HepG2 (cell line): ENCODE measurements at regions not wholly inside any gene's neighbourhood (a gene's known extent, or its start where the extent isn't known, plus 50 kb on each side); places are given as distances from the start of the nearest gene placed in this dataset.
"Not testable (repeated sequence)": the region's sequence is repeated elsewhere in the genome, so short reads cannot be mapped to it uniquely, and the experiment has no call there.

Experiments
- ATAC-seq: fragments of 200-7000 bp; cut with Tn5 transposase; 3 replicates; pipeline ENCODE4 v1.9.1; 2020; ENCODE audit warnings: mild to moderate bottlenecking, moderate library complexity
- BruUV-seq: library from RNA; stranded (reverse); fragments of 400-500 nt; replicated peaks from 2 replicates; lab custom pipeline; 2021; lab: Mats Ljungman, UMichigan
- CTCF ChIA-PET: fragments of 300-600 bp; formaldehyde crosslinking; extraction: SDS; loops from one replicate; lab custom pipeline; 2021; ENCODE audit warnings: low total read pairs, inconsistent platforms, low intra/inter-chr PET ratio; lab: Yijun Ruan, JAX
- POLR2A ChIA-PET: fragments of 350-600 bp; sonication (Branson Sonifier 250); formaldehyde crosslinking; loops from one replicate; lab custom pipeline; 2020; ENCODE audit warnings: antibody characterized with exemption, inconsistent platforms; lab: Yijun Ruan, JAX
- DNase-seq: peaks from one replicate; pipeline ENCODE4 v3.0.0-alpha.2; 2015; ENCODE audit warnings: low spot score
- FAIRE-seq: peaks from 3 replicates; lab custom pipeline; 2011; peaks lifted over from hg19 to GRCh38; lab: Jason Lieb, UNC
- H2AFZ ChIP-seq: one replicate; pipeline ENCODE4 v1.6.1; 2011; ENCODE audit warnings: low read length, inconsistent platforms
- H3K27ac ChIP-seq: fragments of 300-600 bp; 3 replicates; pipeline ENCODE4 v1.8.0; 2011; ENCODE audit warnings: mixed run types, mild to moderate bottlenecking, mixed read lengths, low read length, inconsistent platforms; ENCODE audit not compliant: insufficient read depth; ENCODE audit errors: extremely low read length
- H3K27me3 ChIP-seq, 2 experiments: fragments of 200-600 bp in 1 of 2; 2 replicates in 1 of 2; 3 replicates in 1 of 2; pipeline versions ENCODE4 v1.6.0 to v1.8.0; 2011; ENCODE audit warnings: low read length in 2 of 2, mild to moderate bottlenecking in 2 of 2, moderate library complexity in 2 of 2, inconsistent platforms in 1 of 2; ENCODE audit not compliant: insufficient read depth in 2 of 2, control insufficient read depth in 1 of 2
- H3K36me3 ChIP-seq, 2 experiments: fragments of 200-600 bp in 1 of 2; replicated peaks in 1 of 2; 2 replicates in 1 of 2; 3 replicates in 1 of 2; pipeline versions ENCODE4 v1.5.1 to v1.8.0; 2011; ENCODE audit warnings: low read length in 2 of 2, inconsistent platforms in 1 of 2; ENCODE audit not compliant: insufficient read depth in 2 of 2, control insufficient read depth in 1 of 2
- H3K4me1 ChIP-seq: 2 replicates; pipeline ENCODE4 v1.5.1; 2012; ENCODE audit warnings: low read length, inconsistent platforms; ENCODE audit not compliant: insufficient read depth
- H3K4me2 ChIP-seq: 2 replicates; pipeline ENCODE4 v1.6.0; 2011; ENCODE audit warnings: low read depth, low read length, inconsistent platforms
- H3K4me3 ChIP-seq, 3 experiments: fragments of 200-600 bp in 1 of 3; sonication (generic), shearing (Covaris generic) in 1 of 3; replicated peaks in 1 of 3; 2 replicates each; pipeline ENCODE4 v1.5.1; 2011 to 2016; ENCODE audit warnings: low read length in 3 of 3, inconsistent platforms in 2 of 3, low read depth in 2 of 3, mild to moderate bottlenecking in 2 of 3, control low read depth in 1 of 3, mixed read lengths in 1 of 3; ENCODE audit not compliant: insufficient read depth in 1 of 3
- H3K79me2 ChIP-seq: one replicate; pipeline ENCODE4 v1.6.1; 2011; ENCODE audit warnings: low read length, inconsistent platforms; ENCODE audit not compliant: insufficient read depth
- H3K9ac ChIP-seq: 2 replicates; pipeline ENCODE4 v1.6.0; 2011; ENCODE audit warnings: mild to moderate bottlenecking, low read depth, low read length, inconsistent platforms; ENCODE audit not compliant: insufficient read depth
- H3K9me3 ChIP-seq: 2 replicates; pipeline ENCODE4 v1.5.1; 2012; ENCODE audit warnings: mild to moderate bottlenecking, low read length
- H4K20me1 ChIP-seq: 2 replicates; pipeline ENCODE4 v1.6.0; 2011; ENCODE audit warnings: inconsistent platforms, mild to moderate bottlenecking, low read length, moderate library complexity; ENCODE audit not compliant: insufficient read depth
- AGO2 ChIP-seq: fragments of 200-400 bp; formaldehyde crosslinking; optimal IDR thresholded peaks from 2 replicates; pipeline ENCODE3; 2017; ENCODE audit warnings: mild to moderate bottlenecking, low read depth, low read length, moderate library complexity
- ESRRA ChIP-seq: sonication (generic); formaldehyde crosslinking; IDR thresholded peaks from 2 replicates; pipeline ENCODE4 v1.5.1; 2020; ENCODE audit warnings: mild to moderate bottlenecking, low read depth, missing genetic modification reagents
- IRF1 ChIP-seq: sonication (generic); formaldehyde crosslinking; IDR thresholded peaks from 2 replicates; pipeline ENCODE4 v1.4.0; 2020; ENCODE audit warnings: low read depth, mild to moderate bottlenecking, missing genetic modification reagents
- MXD4 ChIP-seq: IDR thresholded peaks from 2 replicates; pipeline ENCODE4 v1.6.1; 2016; ENCODE audit warnings: mild to moderate bottlenecking, missing biosample characterization, missing genetic modification reagents
- REST ChIP-seq, 2 experiments: IDR thresholded peaks; 2 replicates each; pipeline ENCODE4 v1.6.1; 2011 to 2012; ENCODE audit warnings: low read length in 2 of 2, borderline replicate concordance in 1 of 2, low read depth in 1 of 2, mild to moderate bottlenecking in 1 of 2, moderate library complexity in 1 of 2
- SNAPC4 ChIP-seq: sonication (generic); formaldehyde crosslinking; IDR thresholded peaks from 2 replicates; pipeline ENCODE4 v1.4.0; 2020; ENCODE audit warnings: mild to moderate bottlenecking, missing genetic modification reagents
- XRCC5 ChIP-seq: fragments of 200-400 bp; formaldehyde crosslinking; optimal IDR thresholded peaks from 2 replicates; pipeline ENCODE3; 2017; ENCODE audit warnings: mild to moderate bottlenecking, low read length
- WGBS: methylation state at CpG from one replicate; pipeline ENCODE4 v1.1.6; 2017; ENCODE audit warnings: low lambda C conversion rate; 5-methylcytosine and 5-hydroxymethylcytosine counted together
- in situ Hi-C: cut with HindIII; loops from 2 replicates; pipeline ENCODE4 v1.10.0; 2017; ENCODE audit warnings: low pct_unique_long_range_greater_than_20kb; ENCODE audit not compliant: extremely low pct_ligation_motif_present
- intact Hi-C: fragments of 100-400 bp; cut with micrococcal nuclease; formaldehyde crosslinking; loops from one replicate; pipeline ENCODE4 v1.10.0; 2022; ENCODE audit not compliant: unreplicated experiment

- H3K4me1 ChIP-seq = peaks cover 4% of the 10 kb centered on the region; the same call in 1 of the 2 replicates
- POLR2A ChIA-PET = no interaction called here
- H3K27ac ChIP-seq = no peak overlapping the region
- H3K36me3 ChIP-seq = no peaks in the 10 kb centered on the region
- no peaks in the 10 kb centered on the region for H3K27me3 ChIP-seq
- CTCF ChIA-PET = no interaction called here
- WGBS = 87% methylated on average over 4 of the region's 4 CpGs
- no peaks in the 10 kb centered on the region for H4K20me1 ChIP-seq
- intact Hi-C loops (no loop called here), in situ Hi-C loops (no loop called here)
- FAIRE-seq = no peak
- no peak for ATAC-seq
- H2AFZ ChIP-seq = no peak overlapping the region
- no peak overlapping the region for H3K4me3 ChIP-seq
- peaks cover 6% of the 10 kb centered on the region; the same call in 1 of the 2 replicates for H3K9me3 ChIP-seq
- no peak for DNase-seq
- TF ChIP-seq MXD4 (CRISPR knock-in tag) (no peak), XRCC5 (no peak), IRF1 (CRISPR knock-in tag) (no peak), REST (IDR thresholded peaks at IDR 0.05; ENCODE audit: borderline replicate concordance in 1 of 2, low read depth in 1 of 2, low read length in 2 of 2) (no peak), AGO2 (no peak), SNAPC4 (CRISPR knock-in tag) (no peak), ESRRA (no peak)
- H3K9ac ChIP-seq = no peak overlapping the region
- H3K4me2 ChIP-seq = no peak overlapping the region
- no peaks in the 10 kb centered on the region for H3K79me2 ChIP-seq
- no TSS peak for BruUV-seq
Observed at GRCh38 chr2:138312061-138312460, 189.5 kb upstream of the SPOPL start.

- H3K9ac ChIP-seq, H3K4me1 ChIP-seq, BruUV-seq, H3K4me2 ChIP-seq, FAIRE-seq, H3K36me3 ChIP-seq, H3K9me3 ChIP-seq, H3K27ac ChIP-seq, in situ Hi-C loops, CTCF ChIA-PET, H3K27me3 ChIP-seq, H4K20me1 ChIP-seq, DNase-seq, H3K79me2 ChIP-seq, intact Hi-C loops, H3K4me3 ChIP-seq, POLR2A ChIA-PET, ATAC-seq, H2AFZ ChIP-seq: not testable (repeated sequence)
Observed at GRCh38 chr2:138315619-138316018, 186.0 kb upstream of the SPOPL start.
